ENCODE measurements at regions not wholly inside any gene's neighbourhood (a gene's known extent, or its start where the extent isn't known, plus 50 kb on each side); places are given as distances from the start of the nearest gene placed in this dataset.

- Histone ChIP-seq H4K20me1 (ENCODE audit: insufficient read depth, low read length) (peaks cover 53% of the 10 kb centered on the region), H3K27ac (ENCODE audit: low read depth in 1 of 2, low read length in 2 of 2) (peak overlapping the region in 1 of 2 donors; percentile 3), H3K4me3 (replicated peaks in 1 of 3; ENCODE audit: low read depth in 2 of 3, low read length in 3 of 3) (no peak overlapping the region), H3K36me3 (replicated peaks in 1 of 2; ENCODE audit: control insufficient read depth in 1 of 2, insufficient read depth in 2 of 2, low read length in 2 of 2) (peaks cover 14 to 24% of the 10 kb centered on the region in 2 donors), H3K4me1 (ENCODE audit: control insufficient read depth in 1 of 2, insufficient read depth in 2 of 2, low read length in 2 of 2) (peaks cover 34% of the 10 kb centered on the region in 2 donors), H3K9me3 (replicated peaks in 1 of 2; ENCODE audit: control insufficient read depth in 1 of 2, insufficient read depth in 1 of 2, low read length in 2 of 2) (no peaks in the 10 kb centered on the region), H3K79me2 (ENCODE audit: insufficient read depth, low read length) (peaks cover 16% of the 10 kb centered on the region), H2AFZ (ENCODE audit: insufficient read depth, low read depth, low read length, poor library complexity, severe bottlenecking) (no peak overlapping the region), H3K9ac (ENCODE audit: insufficient read depth, low read length, poor library complexity, severe bottlenecking) (no peak overlapping the region), H3K4me2 (replicated peaks; ENCODE audit: extremely low read depth, low read length, poor library complexity, severe bottlenecking) (no peak overlapping the region), H3K27me3 (ENCODE audit: control insufficient read depth in 2 of 2, insufficient read depth in 2 of 2, low read length in 2 of 2) (no peaks in the 10 kb centered on the region)
- Mint-ChIP-seq H3K36me3 (peaks cover 31 to 37% of the 10 kb centered on the region in 2 donors), H3K9me3 (peaks cover 0 to 3% (median 0%) of the 10 kb centered on the region in 7 donors), H3K27ac (peak overlapping the region in 3 of 7 donors; percentile 46 to 87 (median 82)), H3K27me3 (ENCODE audit: low read depth in 3 of 3) (peaks cover 0 to 2% (median 0%) of the 10 kb centered on the region in 3 donors), H3K4me1 (peaks cover 38% of the 10 kb centered on the region), H3K4me3 (no peak overlapping the region)
- DNase-seq, result peak in 2 of 3 donors; percentile 18 to 27
- intact Hi-C loops (cut with micrococcal nuclease), result loop anchor here (10.0 kb wide), 2 partner anchors 190 to 370 kb away; partner anchors contain the start of genes LEPR (in 1 of the 2) and LEPROT (in 1 of the 2)
- WGBS (ENCODE audit: insufficient coverage), result 0% methylated on average over 1 of the region's 3 CpGs
- TF ChIP-seq, protein P1, sequence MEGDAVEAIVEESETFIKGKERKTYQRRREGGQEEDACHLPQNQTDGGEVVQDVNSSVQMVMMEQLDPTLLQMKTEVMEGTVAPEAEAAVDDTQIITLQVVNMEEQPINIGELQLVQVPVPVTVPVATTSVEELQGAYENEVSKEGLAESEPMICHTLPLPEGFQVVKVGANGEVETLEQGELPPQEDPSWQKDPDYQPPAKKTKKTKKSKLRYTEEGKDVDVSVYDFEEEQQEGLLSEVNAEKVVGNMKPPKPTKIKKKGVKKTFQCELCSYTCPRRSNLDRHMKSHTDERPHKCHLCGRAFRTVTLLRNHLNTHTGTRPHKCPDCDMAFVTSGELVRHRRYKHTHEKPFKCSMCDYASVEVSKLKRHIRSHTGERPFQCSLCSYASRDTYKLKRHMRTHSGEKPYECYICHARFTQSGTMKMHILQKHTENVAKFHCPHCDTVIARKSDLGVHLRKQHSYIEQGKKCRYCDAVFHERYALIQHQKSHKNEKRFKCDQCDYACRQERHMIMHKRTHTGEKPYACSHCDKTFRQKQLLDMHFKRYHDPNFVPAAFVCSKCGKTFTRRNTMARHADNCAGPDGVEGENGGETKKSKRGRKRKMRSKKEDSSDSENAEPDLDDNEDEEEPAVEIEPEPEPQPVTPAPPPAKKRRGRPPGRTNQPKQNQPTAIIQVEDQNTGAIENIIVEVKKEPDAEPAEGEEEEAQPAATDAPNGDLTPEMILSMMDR (IDR thresholded peaks at IDR 0.05), result no peak
Observed at GRCh38 chr1:65054481-65054880, 88.1 kb upstream of the JAK1 start.

DNA sequence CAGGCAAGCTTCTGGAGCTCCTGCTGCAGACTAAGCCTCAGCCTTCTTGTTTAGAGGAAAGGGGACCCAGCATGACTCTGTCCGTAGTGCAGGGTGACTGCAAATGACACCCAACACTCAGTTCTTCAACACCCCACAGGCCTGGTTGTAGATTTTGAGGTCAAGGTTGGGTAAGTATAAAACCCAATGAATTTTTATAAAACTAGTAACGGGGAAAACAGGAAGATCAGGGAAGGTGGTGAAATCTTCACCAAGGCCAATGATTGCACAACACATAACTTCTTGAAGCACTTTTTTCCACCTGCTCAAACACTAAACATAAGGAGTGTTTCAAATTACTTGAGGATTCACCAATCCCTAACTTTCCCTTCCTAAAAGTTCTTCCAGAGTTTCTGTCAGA lies 89.4 kb upstream of the JAK1 start:
- Mint-ChIP-seq H3K36me3 (peaks cover 31 to 35% of the 10 kb centered on the region in 2 donors), H3K4me3 (peak overlapping the region in 1 of 2 donors; percentile 73), H3K4me1 (peaks cover 41% of the 10 kb centered on the region), H3K27me3 (ENCODE audit: low read depth in 3 of 3) (peaks cover 0 to 2% (median 0%) of the 10 kb centered on the region in 3 donors), H3K9me3 (peaks cover 0 to 3% (median 0%) of the 10 kb centered on the region in 7 donors), H3K27ac (peak overlapping the region; percentile 87 to 95 (median 92))
- TF ChIP-seq, protein P1 (IDR thresholded peaks at IDR 0.05), result no peak
- peak in 2 of 3 donors; percentile 68 to 77 for DNase-seq
- H3K4me2 ChIP-seq (replicated peaks; ENCODE audit: extremely low read depth, low read length, poor library complexity, severe bottlenecking), result peak overlapping the region; percentile 55
- H2AFZ ChIP-seq (ENCODE audit: insufficient read depth, low read depth, low read length, poor library complexity, severe bottlenecking), result no peak overlapping the region
- no peaks in the 10 kb centered on the region for H3K9me3 ChIP-seq (replicated peaks in 1 of 2; ENCODE audit: control insufficient read depth in 1 of 2, insufficient read depth in 1 of 2, low read length in 2 of 2)
- no peak overlapping the region for H3K9ac ChIP-seq (ENCODE audit: insufficient read depth, low read length, poor library complexity, severe bottlenecking)
- peaks cover 14 to 23% of the 10 kb centered on the region in 2 donors for H3K36me3 ChIP-seq (replicated peaks in 1 of 2; ENCODE audit: control insufficient read depth in 1 of 2, insufficient read depth in 2 of 2, low read length in 2 of 2)
- no peaks in the 10 kb centered on the region for H3K27me3 ChIP-seq (ENCODE audit: control insufficient read depth in 2 of 2, insufficient read depth in 2 of 2, low read length in 2 of 2)
- intact Hi-C loops (cut with micrococcal nuclease), result loop anchor here (5.0 to 10.0 kb wide), 4 partner anchors 157 to 632 kb away; partner anchors contain the start of genes LEPR (in 1 of the 2) and LEPROT (in 1 of the 2)
- H3K4me1 ChIP-seq (ENCODE audit: control insufficient read depth in 1 of 2, insufficient read depth in 2 of 2, low read length in 2 of 2), result peaks cover 37 to 41% of the 10 kb centered on the region in 2 donors
- WGBS (ENCODE audit: insufficient coverage), result no CpG with 5 or more reads among the region's 2 CpGs
- peak overlapping the region in 1 of 3 experiments; percentile 16 for H3K4me3 ChIP-seq (replicated peaks in 1 of 3; ENCODE audit: low read depth in 2 of 3, low read length in 3 of 3)
- H3K79me2 ChIP-seq (ENCODE audit: insufficient read depth, low read length), result peaks cover 28% of the 10 kb centered on the region
- peak overlapping the region; percentile 59 to 67 for H3K27ac ChIP-seq (ENCODE audit: low read depth in 1 of 2, low read length in 2 of 2)
- peaks cover 55% of the 10 kb centered on the region for H4K20me1 ChIP-seq (ENCODE audit: insufficient read depth, low read length)
